Activated CD4-positive, alpha-beta T cell treated with anti-CD3 and anti-CD28 coated beads for 24 hours (primary cell): ENCODE measurements at regions not wholly inside any gene's neighbourhood (a gene's known extent, or its start where the extent isn't known, plus 50 kb on each side); places are given as distances from the start of the nearest gene placed in this dataset.
"Not testable (repeated sequence)": the region's sequence is repeated elsewhere in the genome, so short reads cannot be mapped to it uniquely, and the experiment has no call there.

Experiments
- DNase-seq, 2 donors: peaks; one replicate each; pipeline ENCODE4 v3.0.0-alpha.2; 2020; ENCODE audit warnings: low read depth in 2 of 2

DNA sequence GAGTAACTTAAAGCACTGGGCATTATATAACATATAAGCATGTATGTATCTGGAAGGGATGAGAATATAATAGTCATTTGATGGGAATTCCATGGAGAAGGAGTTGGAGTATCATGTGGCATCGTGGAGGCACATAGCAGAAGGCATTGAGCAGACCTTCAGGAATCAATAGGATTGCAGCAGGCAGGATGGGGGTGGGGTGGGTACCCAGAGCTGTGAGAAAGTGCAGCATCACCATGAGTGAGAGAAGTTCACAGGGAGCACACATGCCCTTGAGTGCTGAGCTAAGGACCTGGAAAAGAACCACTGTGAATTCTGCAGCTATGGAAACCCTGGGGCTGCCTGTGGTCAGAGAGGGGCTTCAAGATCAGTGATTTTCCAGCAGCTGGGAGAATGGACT, 57.3 kb downstream of the MED10 start:
- DNase-seq = no peak

GRCh38 chr5:6319116-6319515, 59.2 kb downstream of the MED10 start:
- no peak for DNase-seq

DNA sequence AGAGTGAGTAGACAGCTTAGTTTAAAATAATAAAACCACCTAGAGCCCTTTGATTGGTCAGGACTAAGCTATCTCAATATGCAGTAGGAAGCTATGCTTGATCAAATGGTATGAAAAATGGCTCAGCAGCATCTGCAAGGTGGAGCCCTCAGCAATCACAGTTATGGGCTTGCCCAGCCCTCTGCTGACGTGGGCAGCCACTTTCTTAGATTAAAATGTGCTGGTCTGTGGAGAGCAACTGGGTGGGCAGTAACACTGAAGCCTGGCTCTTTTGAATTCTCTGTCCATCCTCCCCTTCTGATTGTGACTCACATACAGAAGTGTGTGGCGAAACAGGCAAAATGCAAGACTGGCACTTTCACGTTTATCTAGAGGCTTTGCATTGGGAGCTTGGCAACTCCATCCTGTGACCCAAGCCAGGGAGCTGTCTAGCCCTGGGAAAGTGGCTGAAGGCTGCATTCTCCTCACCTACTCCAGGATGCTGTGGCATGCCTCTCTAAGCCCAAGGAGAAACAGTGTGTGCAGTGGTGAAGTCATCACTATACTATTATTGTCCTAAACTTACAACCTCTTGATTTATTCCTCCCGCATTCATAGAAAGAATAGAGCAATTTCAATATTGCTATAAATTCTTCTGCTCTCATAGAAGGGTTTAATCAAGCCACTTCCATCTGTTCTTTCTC, 61.1 kb downstream of the MED10 start:
- DNase-seq = no peak

DNA sequence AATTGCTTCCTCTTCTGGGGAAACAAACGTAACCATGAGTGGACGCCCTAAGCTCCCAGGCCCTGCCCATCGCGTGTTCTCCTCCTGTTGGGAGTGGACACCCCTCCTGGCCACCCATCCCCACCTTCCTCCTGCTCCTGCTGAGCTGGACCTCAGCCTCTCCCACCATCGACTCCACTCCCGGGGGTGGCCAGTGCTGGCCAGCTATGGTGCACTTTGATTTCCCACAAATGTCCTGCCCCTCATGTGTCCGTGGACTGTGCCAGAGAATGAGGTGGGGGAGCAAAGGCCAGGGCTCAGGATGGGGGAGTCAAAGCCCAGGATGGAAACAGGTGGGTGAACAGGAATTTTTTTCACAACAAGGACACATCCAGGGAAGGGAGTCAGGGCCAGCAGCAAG, 62.8 kb downstream of the MED10 start:
- DNase-seq = no peak

- no peak for DNase-seq
These were observed 66.5 kb downstream of the MED10 start for GRCh38 chr5:6311568-6312501.

GRCh38 chr5:6309949-6310348, 68.4 kb downstream of the MED10 start:
- DNase-seq = no peak

GRCh38 chr5:6308683-6309082, 69.7 kb downstream of the MED10 start:
- DNase-seq = no peak

DNA sequence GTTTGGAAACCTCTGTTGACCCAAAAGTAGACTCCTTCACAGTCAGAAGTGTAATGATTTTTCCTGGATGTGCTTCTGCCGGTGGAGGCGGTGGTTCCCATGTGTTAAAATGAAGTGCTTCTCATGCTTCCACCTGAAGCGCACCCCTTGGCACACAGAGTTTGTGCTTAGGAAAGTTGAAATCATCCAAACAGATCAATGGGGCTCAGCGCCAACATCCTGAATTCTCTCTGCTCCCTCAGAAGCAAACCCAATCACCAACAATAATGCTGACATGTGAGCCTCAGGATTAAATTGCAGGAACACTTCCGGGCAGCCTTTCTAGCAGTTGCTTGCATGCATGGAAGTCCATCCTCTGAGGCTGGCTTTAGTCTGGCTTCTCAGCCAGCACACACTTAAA, 71.0 kb downstream of the MED10 start:
- DNase-seq = no peak

GRCh38 chr5:6305853-6306252, 72.5 kb downstream of the MED10 start:
- DNase-seq = no peak

DNA sequence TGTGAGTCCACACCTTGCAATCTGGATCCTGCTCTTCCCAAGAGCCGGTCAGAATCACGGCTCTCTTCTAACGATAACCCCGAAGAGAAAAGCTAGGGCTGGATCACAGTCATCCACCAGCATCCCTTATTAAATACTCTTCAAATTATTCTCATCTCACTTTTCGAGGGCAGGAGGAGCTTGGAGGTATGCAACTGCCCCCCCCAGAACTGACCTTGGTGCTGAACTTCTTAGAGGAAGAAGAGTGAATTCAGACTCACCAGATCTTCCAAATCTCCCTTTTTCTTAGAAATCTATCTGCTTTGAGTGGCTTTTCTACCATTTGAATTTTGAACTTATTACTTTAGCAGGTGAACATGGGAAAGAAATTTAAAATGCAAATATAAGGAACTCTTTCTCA, 75.7 kb downstream of the MED10 start:
- no peak for DNase-seq

DNA sequence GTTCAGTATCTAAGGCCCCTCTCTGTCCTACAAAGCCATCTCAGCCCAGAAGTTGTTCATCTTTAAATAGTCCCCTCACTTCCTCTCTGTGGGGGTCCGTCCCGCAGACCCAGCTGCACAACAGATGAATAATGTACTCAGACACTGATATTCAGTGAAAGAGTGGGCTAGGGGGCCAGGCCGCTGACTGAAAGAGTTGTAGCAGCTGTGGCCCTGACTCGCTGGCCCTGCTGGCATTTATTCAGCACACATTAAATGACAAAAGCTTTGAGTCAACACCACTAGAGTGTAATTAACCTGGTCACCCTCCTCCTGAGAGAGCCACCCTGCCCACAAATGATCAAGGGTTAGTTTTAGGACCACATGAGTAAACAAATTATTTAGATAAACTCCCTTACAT, 76.3 kb downstream of the MED10 start:
- DNase-seq = no peak

- no peak for DNase-seq
These were observed 81.8 kb downstream of the MED10 start for GRCh38 chr5:6296524-6296923.

- no peak for DNase-seq
These were observed 86.4 kb downstream of the MED10 start for GRCh38 chr5:6291961-6292360.

DNA sequence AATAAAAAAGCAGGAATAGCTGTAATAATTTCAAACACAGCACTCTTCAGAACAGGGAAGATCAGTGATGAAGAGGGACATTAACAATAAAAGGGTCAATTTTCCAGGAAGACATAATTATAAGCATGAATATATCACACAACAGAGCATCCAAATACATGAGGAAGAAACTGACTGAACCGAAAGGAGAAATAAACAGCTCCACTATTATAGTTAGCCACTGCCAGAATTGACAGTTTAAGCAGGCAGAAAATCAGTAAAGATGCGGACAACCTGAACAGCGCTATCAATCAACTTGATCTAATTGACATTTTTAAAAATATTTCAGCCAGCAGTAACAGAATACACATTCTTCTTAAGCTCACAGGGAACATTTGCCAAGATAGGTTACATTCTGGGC, 89.1 kb downstream of the MED10 start:
- no peak for DNase-seq

- no peak for DNase-seq
These were observed 91.2 kb downstream of the MED10 start for GRCh38 chr5:6287176-6287575.

- no peak for DNase-seq
These were observed 91.9 kb downstream of the MED10 start for GRCh38 chr5:6286404-6286803.

DNA sequence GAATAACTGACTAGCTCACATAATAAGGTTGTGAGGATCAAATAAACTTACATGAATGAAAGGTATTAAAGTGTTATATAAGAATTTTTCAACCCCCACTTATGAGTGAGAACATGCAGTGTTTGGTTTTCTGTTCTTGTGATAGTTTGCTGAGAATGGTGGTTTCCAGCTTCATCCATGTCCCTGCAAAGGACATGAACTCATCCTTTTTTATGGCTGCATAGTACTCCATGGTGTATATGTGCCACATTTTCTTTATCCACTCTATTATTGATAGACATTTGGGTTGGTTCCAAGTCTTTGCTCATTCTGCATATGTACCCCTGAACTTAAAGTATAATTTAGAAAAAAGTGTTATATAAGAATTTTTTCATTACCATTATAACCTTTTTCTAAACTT, 93.9 kb downstream of the MED10 start:
- not testable (repeated sequence) for DNase-seq

GRCh38 chr5:6282352-6282751, 96.0 kb downstream of the MED10 start:
- no peak for DNase-seq

- no peak for DNase-seq
These were observed 96.5 kb downstream of the MED10 start for GRCh38 chr5:6281818-6282217.

DNA sequence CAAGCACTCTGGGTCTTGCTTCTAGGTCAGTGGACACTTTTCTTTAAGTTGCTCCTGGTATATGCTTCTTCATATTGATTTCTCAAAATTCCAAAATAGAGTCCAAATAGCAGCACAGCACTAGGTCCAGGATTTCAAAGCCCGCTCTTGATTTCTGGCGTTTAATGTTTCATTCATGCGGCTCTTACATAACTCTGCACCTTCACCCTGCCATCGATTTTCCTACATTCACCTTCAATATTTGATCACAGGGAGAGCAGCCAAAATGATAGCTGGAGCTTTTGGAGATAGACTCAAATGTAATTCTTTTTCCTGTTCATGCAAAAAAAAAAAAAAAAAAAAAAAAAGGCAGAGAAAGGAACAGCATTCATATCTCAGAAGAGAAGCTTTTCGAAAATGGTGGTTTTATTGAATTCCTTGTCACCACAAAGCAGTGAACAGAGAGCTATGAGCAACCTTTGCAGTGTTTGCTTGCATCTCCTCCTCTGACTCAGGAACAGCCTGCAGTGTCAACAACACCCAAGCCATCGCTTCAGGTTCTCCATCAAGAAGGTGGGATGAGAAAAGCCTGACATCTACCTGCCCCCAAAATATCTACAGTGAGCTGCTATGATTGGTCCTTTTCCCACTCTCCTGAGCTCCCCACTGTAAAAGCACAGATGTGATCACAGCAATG, 97.8 kb downstream of the MED10 start:
- no peak for DNase-seq

- no peak for DNase-seq
These were observed 98.7 kb downstream of the MED10 start for GRCh38 chr5:6279607-6280006.

- no peak for DNase-seq
These were observed 103.4 kb downstream of the MED10 start for GRCh38 chr5:6274846-6275543.
